Subcutaneous abdominal adipose tissue (tissue), 5 donors: ENCODE measurements at regions not wholly inside any gene's neighbourhood (a gene's known extent, or its start where the extent isn't known, plus 50 kb on each side); places are given as distances from the start of the nearest gene placed in this dataset.

Source experiments
- H3K27ac ChIP-seq: one replicate; pipeline ENCODE4 v1.7.0; 2013; ENCODE audit warnings: low read depth, mild to moderate bottlenecking, inconsistent platforms, low read length, moderate library complexity
- H3K27me3 ChIP-seq, 5 donors: one replicate each; pipeline ENCODE4 v1.7.0; 2013; ENCODE audit warnings: low read length in 5 of 5, inconsistent platforms in 1 of 5; ENCODE audit not compliant: control insufficient read depth in 5 of 5, insufficient read depth in 4 of 5
- H3K36me3 ChIP-seq, 5 donors: one replicate each; pipeline ENCODE4 v1.7.0; 2013; ENCODE audit warnings: low read length in 5 of 5; ENCODE audit not compliant: control insufficient read depth in 5 of 5, insufficient read depth in 5 of 5
- H3K4me1 ChIP-seq, 5 donors: one replicate each; pipeline ENCODE4 v1.7.0; 2013; ENCODE audit warnings: low read length in 5 of 5, mild to moderate bottlenecking in 3 of 5, moderate library complexity in 1 of 5; ENCODE audit not compliant: control insufficient read depth in 5 of 5, insufficient read depth in 5 of 5
- H3K4me3 ChIP-seq, 5 donors: one replicate each; pipeline ENCODE4 v1.7.0; 2013; ENCODE audit warnings: low read length in 5 of 5, low read depth in 1 of 5
- H3K9ac ChIP-seq, 5 donors: one replicate each; pipeline ENCODE4 v1.7.0; 2013; ENCODE audit warnings: low read length in 5 of 5, mild to moderate bottlenecking in 4 of 5, moderate library complexity in 3 of 5
- H3K9me3 ChIP-seq, 5 donors: one replicate each; pipeline ENCODE4 v1.7.0; 2013; ENCODE audit warnings: low read length in 5 of 5; ENCODE audit not compliant: control insufficient read depth in 5 of 5
- donor health status: healthy.
- donor health status: healthy.
- donor health status: healthy.
- donor health status: healthy.
- donor health status: healthy.

- Histone ChIP-seq H3K27me3 (no peaks in the 10 kb centered on the region), H3K4me3 (no peak overlapping the region), H3K4me1 (no peaks in the 10 kb centered on the region)
Observed at GRCh38 chr7:13774976-13775375, 214.5 kb downstream of the ETV1 start.

GRCh38 chr7:13777242-13777641 lies 212.2 kb downstream of the ETV1 start:
- no peak overlapping the region for H3K9ac ChIP-seq
- no peaks in the 10 kb centered on the region for H3K27me3 ChIP-seq
- H3K27ac ChIP-seq, result no peak overlapping the region
- H3K36me3 ChIP-seq, result no peaks in the 10 kb centered on the region
- H3K9me3 ChIP-seq, result no peaks in the 10 kb centered on the region
- H3K4me1 ChIP-seq, result no peaks in the 10 kb centered on the region
- no peak overlapping the region for H3K4me3 ChIP-seq

More at GRCh38 chr7:13774976-13775375, 214.5 kb downstream of the ETV1 start:
- Histone ChIP-seq H3K9me3 (no peaks in the 10 kb centered on the region), H3K36me3 (no peaks in the 10 kb centered on the region), H3K9ac (no peak overlapping the region), H3K27ac (no peak overlapping the region)

GRCh38 chr7:13778967-13779366 lies 210.5 kb downstream of the ETV1 start:
- Histone ChIP-seq H3K27me3 (no peaks in the 10 kb centered on the region), H3K9ac (no peak overlapping the region), H3K4me1 (no peaks in the 10 kb centered on the region), H3K4me3 (no peak overlapping the region), H3K27ac (no peak overlapping the region), H3K36me3 (no peaks in the 10 kb centered on the region), H3K9me3 (no peaks in the 10 kb centered on the region)

GRCh38 chr7:13790611-13791010 lies 198.9 kb downstream of the ETV1 start:
- no peak overlapping the region for H3K4me3 ChIP-seq
- H3K9ac ChIP-seq, result no peak overlapping the region
- H3K9me3 ChIP-seq, result no peaks in the 10 kb centered on the region
- no peaks in the 10 kb centered on the region for H3K4me1 ChIP-seq
- no peaks in the 10 kb centered on the region for H3K36me3 ChIP-seq
- H3K27me3 ChIP-seq, result no peaks in the 10 kb centered on the region
- H3K27ac ChIP-seq, result no peak overlapping the region

GRCh38 chr7:13792208-13792607 lies 197.3 kb downstream of the ETV1 start:
- Histone ChIP-seq H3K27me3 (no peaks in the 10 kb centered on the region), H3K9ac (no peak overlapping the region), H3K27ac (no peak overlapping the region), H3K36me3 (no peaks in the 10 kb centered on the region), H3K4me3 (no peak overlapping the region), H3K4me1 (no peaks in the 10 kb centered on the region), H3K9me3 (no peaks in the 10 kb centered on the region)

- H3K4me3 ChIP-seq, result no peak overlapping the region
- no peaks in the 10 kb centered on the region for H3K9me3 ChIP-seq
- no peaks in the 10 kb centered on the region for H3K36me3 ChIP-seq
- no peak overlapping the region for H3K9ac ChIP-seq
- no peaks in the 10 kb centered on the region for H3K27me3 ChIP-seq
- no peaks in the 10 kb centered on the region for H3K4me1 ChIP-seq
- no peak overlapping the region for H3K27ac ChIP-seq
Observed at GRCh38 chr7:13793926-13794325, 195.5 kb downstream of the ETV1 start.

- Histone ChIP-seq H3K4me3 (no peak overlapping the region), H3K4me1 (no peaks in the 10 kb centered on the region), H3K27ac (no peak overlapping the region), H3K9ac (no peak overlapping the region), H3K9me3 (no peaks in the 10 kb centered on the region), H3K27me3 (no peaks in the 10 kb centered on the region), H3K36me3 (no peaks in the 10 kb centered on the region)
Observed at GRCh38 chr7:13794581-13794980, 194.9 kb downstream of the ETV1 start.

- H3K27ac ChIP-seq, result no peak overlapping the region
- H3K36me3 ChIP-seq, result no peaks in the 10 kb centered on the region
- peaks cover 0 to 2% (median 0%) of the 10 kb centered on the region in 5 donors for H3K9me3 ChIP-seq
- no peaks in the 10 kb centered on the region for H3K4me1 ChIP-seq
- no peaks in the 10 kb centered on the region for H3K27me3 ChIP-seq
- no peak overlapping the region for H3K9ac ChIP-seq
- no peak overlapping the region for H3K4me3 ChIP-seq
Observed at GRCh38 chr7:13797545-13797944, 191.9 kb downstream of the ETV1 start.

- H3K9ac ChIP-seq, result no peak overlapping the region
- H3K36me3 ChIP-seq, result no peaks in the 10 kb centered on the region
- no peaks in the 10 kb centered on the region for H3K27me3 ChIP-seq
- H3K4me3 ChIP-seq, result no peak overlapping the region
- H3K4me1 ChIP-seq, result no peaks in the 10 kb centered on the region
- peaks cover 0 to 6% (median 0%) of the 10 kb centered on the region in 5 donors for H3K9me3 ChIP-seq
- no peak overlapping the region for H3K27ac ChIP-seq
Observed at GRCh38 chr7:13800694-13801448, 188.6 kb downstream of the ETV1 start.

GRCh38 chr7:13801669-13802068 lies 187.8 kb downstream of the ETV1 start:
- H3K27ac ChIP-seq, result no peak overlapping the region
- H3K4me3 ChIP-seq, result no peak overlapping the region
- no peaks in the 10 kb centered on the region for H3K27me3 ChIP-seq

More at GRCh38 chr7:13801669-13802068, 187.8 kb downstream of the ETV1 start:
- H3K9me3 ChIP-seq, result peaks cover 0 to 6% (median 0%) of the 10 kb centered on the region in 5 donors
- H3K4me1 ChIP-seq, result no peaks in the 10 kb centered on the region
- H3K9ac ChIP-seq, result no peak overlapping the region
- H3K36me3 ChIP-seq, result no peaks in the 10 kb centered on the region
